WTC11 (cell line): ENCODE measurements at regions not wholly inside any gene's neighbourhood (a gene's known extent, or its start where the extent isn't known, plus 50 kb on each side); places are given as distances from the start of the nearest gene placed in this dataset.

ENCODE experiments used
- ATAC-seq: fragments of 200-7000 bp; cut with Tn5 transposase; 2 replicates; pipeline ENCODE4 v1.10.0; 2021; ENCODE audit warnings: mild to moderate bottlenecking, moderate library complexity
- CTCF ChIA-PET: fragments of 300-600 bp; sonication (Branson Sonifier 250); formaldehyde crosslinking; loops from one replicate; lab custom pipeline; 2021; ENCODE audit warnings: antibody characterized with exemption; lab: Charles Lee
- POLR2A ChIA-PET: fragments of 350-600 bp; sonication (Branson Sonifier 250); formaldehyde crosslinking; loops from one replicate; lab custom pipeline; 2021; ENCODE audit warnings: antibody characterized with exemption; lab: Charles Lee
- DNase-seq: peaks from one replicate; pipeline ENCODE4 v3.0.0; 2021; ENCODE audit warnings: low spot score
- H3K27ac Mint-ChIP-seq: 2 replicates; pipeline ENCODE4 v1.8.0; 2021; ENCODE audit warnings: mixed read lengths
- H3K27me3 Mint-ChIP-seq: 2 replicates; pipeline ENCODE4 v1.8.0; 2021; ENCODE audit warnings: low read depth, mild to moderate bottlenecking, moderate library complexity, mixed read lengths
- H3K36me3 Mint-ChIP-seq: 2 replicates; pipeline ENCODE4 v1.8.0; 2021; ENCODE audit warnings: mixed read lengths
- H3K4me1 Mint-ChIP-seq: 2 replicates; pipeline ENCODE4 v1.8.0; 2022; ENCODE audit warnings: mixed read lengths
- H3K4me3 Mint-ChIP-seq: 2 replicates; pipeline ENCODE4 v1.8.0; 2021; ENCODE audit warnings: mild to moderate bottlenecking, moderate library complexity, mixed read lengths
- H3K9me3 Mint-ChIP-seq: 2 replicates; pipeline ENCODE4 v1.8.0; 2021; ENCODE audit warnings: mixed read lengths
- AFF4 ChIP-seq: sonication (generic); formaldehyde crosslinking; IDR thresholded peaks from 2 replicates; pipeline ENCODE4 v1.8.1; 2023; ENCODE audit warnings: mild to moderate bottlenecking, missing genetic modification reagents, borderline replicate concordance
- CBFB ChIP-seq: sonication (generic); formaldehyde crosslinking; IDR thresholded peaks from 2 replicates; pipeline ENCODE4 v1.8.1; 2022; ENCODE audit warnings: mild to moderate bottlenecking, low read depth, missing genetic modification reagents
- E2F4 ChIP-seq: sonication (generic); formaldehyde crosslinking; IDR thresholded peaks from 2 replicates; pipeline ENCODE4 v1.8.1; 2022; ENCODE audit warnings: low read depth, mild to moderate bottlenecking, moderate library complexity, missing genetic modification reagents, borderline replicate concordance
- ERG ChIP-seq: fragments of 250-450 bp; sonication (Bioruptor Pico); IDR thresholded peaks from 2 replicates; pipeline ENCODE4 v1.8.0; 2021; ENCODE audit warnings: mild to moderate bottlenecking
- FOXJ3 ChIP-seq: sonication (generic); formaldehyde crosslinking; IDR thresholded peaks from 2 replicates; pipeline ENCODE4 v1.9.0; 2021; ENCODE audit warnings: missing genetic modification reagents, mild to moderate bottlenecking, borderline replicate concordance
- GTF2I ChIP-seq: fragments of 250-450 bp; sonication (Bioruptor Pico); conservative IDR thresholded peaks from 2 replicates; pipeline ENCODE4 v1.4.0; 2021; ENCODE audit warnings: mild to moderate bottlenecking
- IRF2 ChIP-seq: sonication (generic); formaldehyde crosslinking; IDR thresholded peaks from 2 replicates; pipeline ENCODE4 v1.8.0; 2022; ENCODE audit warnings: low read depth, missing genetic modification reagents, borderline replicate concordance
- JUN ChIP-seq: sonication (generic); formaldehyde crosslinking; IDR thresholded peaks from 2 replicates; pipeline ENCODE4 v1.8.0; 2023; ENCODE audit warnings: mild to moderate bottlenecking, missing genetic modification reagents
- NFE2L1 ChIP-seq: sonication (generic); formaldehyde crosslinking; IDR thresholded peaks from 2 replicates; pipeline ENCODE4 v1.8.1; 2023; ENCODE audit warnings: missing genetic modification reagents
- NFYB ChIP-seq: sonication (generic); formaldehyde crosslinking; conservative IDR thresholded peaks from 2 replicates; pipeline ENCODE4 v1.8.0; 2022; ENCODE audit warnings: low read depth, missing genetic modification reagents
- NR3C1 ChIP-seq: sonication (generic); formaldehyde crosslinking; conservative IDR thresholded peaks from 2 replicates; pipeline ENCODE4 v1.8.1; 2023; ENCODE audit warnings: low read depth, mild to moderate bottlenecking, missing genetic modification reagents
- OVOL2 ChIP-seq: fragments of 250-450 bp; sonication (Bioruptor Pico); IDR thresholded peaks from 2 replicates; pipeline ENCODE4 v1.9.0; 2021; ENCODE audit warnings: mild to moderate bottlenecking, borderline replicate concordance
- RELA ChIP-seq: sonication (generic); formaldehyde crosslinking; IDR thresholded peaks from 2 replicates; pipeline ENCODE4 v1.8.1; 2022; ENCODE audit warnings: missing genetic modification reagents, mild to moderate bottlenecking, borderline replicate concordance
- SMAD3 ChIP-seq: sonication (generic); formaldehyde crosslinking; IDR thresholded peaks from 2 replicates; pipeline ENCODE4 v1.8.0; 2022; ENCODE audit warnings: missing genetic modification reagents, mild to moderate bottlenecking, borderline replicate concordance
- SP1 ChIP-seq: sonication (generic); formaldehyde crosslinking; conservative IDR thresholded peaks from 2 replicates; pipeline ENCODE4 v1.8.1; 2022; ENCODE audit warnings: missing genetic modification reagents
- TEAD4 ChIP-seq: sonication (generic); formaldehyde crosslinking; IDR thresholded peaks from 2 replicates; pipeline ENCODE4 v1.8.0; 2022; ENCODE audit warnings: mild to moderate bottlenecking, missing genetic modification reagents
- TP53 ChIP-seq: sonication (generic); formaldehyde crosslinking; IDR thresholded peaks from 2 replicates; pipeline ENCODE4 v1.8.1; 2023; ENCODE audit warnings: mild to moderate bottlenecking, missing genetic modification reagents
- USF1 ChIP-seq: sonication (generic); formaldehyde crosslinking; IDR thresholded peaks from 2 replicates; pipeline ENCODE4 v1.8.0; 2022; ENCODE audit warnings: mild to moderate bottlenecking, missing genetic modification reagents
- ZNF317 ChIP-seq: sonication (generic); formaldehyde crosslinking; IDR thresholded peaks from 2 replicates; pipeline ENCODE4 v1.8.1; 2023; ENCODE audit warnings: low read depth, mild to moderate bottlenecking, moderate library complexity, missing genetic modification reagents, borderline replicate concordance
- ZNF671 ChIP-seq: fragments of 250-450 bp; sonication (Bioruptor Pico); IDR thresholded peaks from 2 replicates; pipeline ENCODE4 v1.8.0; 2021; ENCODE audit warnings: mild to moderate bottlenecking
- TF ChIP-seq, protein P1 (sequence below): sonication (generic); formaldehyde crosslinking; IDR thresholded peaks from 2 replicates; pipeline ENCODE4 v1.8.1; 2022; ENCODE audit warnings: mild to moderate bottlenecking, moderate library complexity, missing genetic modification reagents
- TF ChIP-seq, protein P2 (sequence below): sonication (generic); formaldehyde crosslinking; IDR thresholded peaks from 2 replicates; pipeline ENCODE4 v1.8.0; 2022; ENCODE audit warnings: mild to moderate bottlenecking, missing genetic modification reagents
- TF ChIP-seq, protein P3 (sequence below): fragments of 250-450 bp; sonication (Bioruptor Pico); IDR thresholded peaks from 2 replicates; pipeline ENCODE4 v1.9.0; 2021; ENCODE audit warnings: moderate library complexity, mild to moderate bottlenecking, inconsistent platforms, borderline replicate concordance

- TF ChIP-seq AFF4 (CRISPR knock-in tag) = no peak
- TF ChIP-seq CBFB (CRISPR knock-in tag) = no peak
- TF ChIP-seq FOXJ3 (CRISPR knock-in tag) = no peak
- TF ChIP-seq ZNF317 (CRISPR knock-in tag) = no peak
- TF ChIP-seq, all 79 proteins: peak for 0
Observed at GRCh38 chr12:103020839-103021238, 63.4 kb downstream of the ASCL1 start (continued).

DNA sequence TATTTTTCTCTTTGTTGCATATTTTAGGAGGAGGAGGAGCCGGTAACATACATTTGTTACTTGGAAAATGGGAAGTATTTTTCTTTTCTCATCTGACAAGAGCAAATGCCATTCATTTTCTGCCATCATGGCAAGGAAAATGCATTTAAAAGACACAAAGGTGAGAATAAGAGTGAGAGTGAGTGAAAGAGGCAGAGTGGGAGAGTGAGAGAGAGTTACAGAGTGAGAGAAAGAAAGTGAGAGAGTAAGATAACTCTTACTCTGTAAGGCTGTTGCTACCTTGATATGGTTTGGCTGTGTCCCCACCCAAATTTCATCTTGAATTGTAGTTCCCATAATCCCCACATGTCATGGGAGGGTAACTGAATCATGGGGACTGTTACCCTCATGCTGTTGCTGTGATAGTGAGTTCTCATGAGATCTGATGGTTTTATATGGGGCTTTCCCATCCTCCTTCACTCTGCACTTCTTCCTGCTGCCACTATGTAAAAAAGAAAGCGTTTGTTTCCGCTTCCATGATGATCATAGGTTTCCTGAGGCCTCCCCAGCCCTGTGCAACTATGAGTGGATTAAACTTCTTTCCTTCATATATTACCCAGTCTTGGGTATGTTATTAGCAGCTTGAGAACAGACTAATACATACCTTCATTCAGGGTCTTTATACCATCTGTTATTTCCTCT, 64.2 kb downstream of the ASCL1 start:
- ChIA-PET CTCF (no interaction called here), POLR2A (no interaction called here)
- H3K27me3 Mint-ChIP-seq = no peaks in the 10 kb centered on the region; the same call in 1 of the 2 replicates
- no peaks in the 10 kb centered on the region for H3K4me1 Mint-ChIP-seq
- no peak overlapping the region for H3K27ac Mint-ChIP-seq
- H3K36me3 Mint-ChIP-seq = no peaks in the 10 kb centered on the region
- no peak overlapping the region for H3K4me3 Mint-ChIP-seq
- H3K9me3 Mint-ChIP-seq = no peaks in the 10 kb centered on the region
- DNase-seq (no peak), ATAC-seq (0 out of 2 replicates have a peak, but pooled peaks have one; percentile 18)
- TF ChIP-seq ERG (CRISPR knock-in tag) (no peak), NFE2L1 (CRISPR knock-in tag) (no peak), GTF2I (no peak), IRF2 (CRISPR knock-in tag) (no peak), SMAD3 (CRISPR knock-in tag) (no peak), TP53 (CRISPR knock-in tag) (no peak)

- Mint-ChIP-seq H3K27ac (no peak overlapping the region), H3K4me3 (no peak overlapping the region), H3K4me1 (peaks cover 5% of the 10 kb centered on the region; the same call in 1 of the 2 replicates), H3K27me3 (no peaks in the 10 kb centered on the region; the same call in 1 of the 2 replicates), H3K9me3 (no peaks in the 10 kb centered on the region)
- CTCF ChIA-PET = no interaction called here
- DNase-seq = no peak
- TF ChIP-seq NR3C1 (no peak), TP53 (CRISPR knock-in tag) (no peak), SMAD3 (CRISPR knock-in tag) (no peak), TEAD4 (CRISPR knock-in tag) (no peak), OVOL2 (CRISPR knock-in tag) (no peak), E2F4 (CRISPR knock-in tag) (no peak), ZNF671 (CRISPR knock-in tag) (no peak), SP1 (CRISPR knock-in tag) (no peak), JUN (CRISPR knock-in tag) (no peak), USF1 (CRISPR knock-in tag) (no peak), RELA (no peak), NFYB (CRISPR knock-in tag) (no peak)
- TF ChIP-seq, protein P1, sequence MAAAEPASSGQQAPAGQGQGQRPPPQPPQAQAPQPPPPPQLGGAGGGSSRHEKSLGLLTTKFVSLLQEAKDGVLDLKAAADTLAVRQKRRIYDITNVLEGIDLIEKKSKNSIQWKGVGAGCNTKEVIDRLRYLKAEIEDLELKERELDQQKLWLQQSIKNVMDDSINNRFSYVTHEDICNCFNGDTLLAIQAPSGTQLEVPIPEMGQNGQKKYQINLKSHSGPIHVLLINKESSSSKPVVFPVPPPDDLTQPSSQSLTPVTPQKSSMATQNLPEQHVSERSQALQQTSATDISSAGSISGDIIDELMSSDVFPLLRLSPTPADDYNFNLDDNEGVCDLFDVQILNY = no peak
- TF ChIP-seq, protein P2, sequence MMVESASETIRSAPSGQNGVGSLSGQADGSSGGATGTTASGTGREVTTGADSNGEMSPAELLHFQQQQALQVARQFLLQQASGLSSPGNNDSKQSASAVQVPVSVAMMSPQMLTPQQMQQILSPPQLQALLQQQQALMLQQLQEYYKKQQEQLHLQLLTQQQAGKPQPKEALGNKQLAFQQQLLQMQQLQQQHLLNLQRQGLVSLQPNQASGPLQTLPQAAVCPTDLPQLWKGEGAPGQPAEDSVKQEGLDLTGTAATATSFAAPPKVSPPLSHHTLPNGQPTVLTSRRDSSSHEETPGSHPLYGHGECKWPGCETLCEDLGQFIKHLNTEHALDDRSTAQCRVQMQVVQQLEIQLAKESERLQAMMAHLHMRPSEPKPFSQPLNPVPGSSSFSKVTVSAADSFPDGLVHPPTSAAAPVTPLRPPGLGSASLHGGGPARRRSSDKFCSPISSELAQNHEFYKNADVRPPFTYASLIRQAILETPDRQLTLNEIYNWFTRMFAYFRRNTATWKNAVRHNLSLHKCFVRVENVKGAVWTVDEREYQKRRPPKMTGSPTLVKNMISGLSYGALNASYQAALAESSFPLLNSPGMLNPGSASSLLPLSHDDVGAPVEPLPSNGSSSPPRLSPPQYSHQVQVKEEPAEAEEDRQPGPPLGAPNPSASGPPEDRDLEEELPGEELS = no peak
- TF ChIP-seq, protein P3, sequence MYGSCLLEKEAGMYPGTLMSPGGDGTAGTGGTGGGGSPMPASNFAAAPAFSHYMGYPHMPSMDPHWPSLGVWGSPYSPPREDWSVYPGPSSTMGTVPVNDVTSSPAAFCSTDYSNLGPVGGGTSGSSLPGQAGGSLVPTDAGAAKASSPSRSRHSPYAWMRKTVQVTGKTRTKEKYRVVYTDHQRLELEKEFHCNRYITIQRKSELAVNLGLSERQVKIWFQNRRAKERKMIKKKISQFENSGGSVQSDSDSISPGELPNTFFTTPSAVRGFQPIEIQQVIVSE (CRISPR knock-in tag) = no peak
- TF ChIP-seq, all 79 proteins: peak for 0
- no peak for ATAC-seq
- POLR2A ChIA-PET = interaction anchor here (0.6 kb wide), 1 partner anchor 244 kb away, joined by 3 read pairs; no protein-coding TSS in a partner anchor
- no peaks in the 10 kb centered on the region for H3K36me3 Mint-ChIP-seq
Observed at GRCh38 chr12:103024650-103025049, 67.2 kb downstream of the ASCL1 start.
